ENCODE measurements at regions not wholly inside any gene's neighbourhood (a gene's known extent, or its start where the extent isn't known, plus 50 kb on each side); places are given as distances from the start of the nearest gene placed in this dataset.

- TF ChIP-seq CTCF (conservative IDR thresholded peaks at IDR 0.05; ENCODE audit: low read depth, low read length) (no peak), EZH2 (IDR thresholded peaks at IDR 0.05; ENCODE audit: low read length, unreplicated experiment) (no peak), EZH2phosphoT487 (IDR thresholded peaks at IDR 0.05; ENCODE audit: borderline replicate concordance, low read length) (no peak)
These were observed 632.9 kb downstream of the UTRN start for GRCh38 chr6:144918073-144918472.

Data from PC-3 (cell line).